Keratinocyte (primary cell): ENCODE measurements at regions not wholly inside any gene's neighbourhood (a gene's known extent, or its start where the extent isn't known, plus 50 kb on each side); places are given as distances from the start of the nearest gene placed in this dataset.

Source experiments
- EZH2 ChIP-seq: IDR thresholded peaks from one replicate; pipeline ENCODE4 v1.6.1; 2012; ENCODE audit warnings: inconsistent platforms, mild to moderate bottlenecking, low read length, moderate library complexity
- TF ChIP-seq, protein P1 (sequence below), 3 experiments: IDR thresholded peaks in 1 of 3; conservative IDR thresholded peaks in 1 of 3; optimal IDR thresholded peaks in 1 of 3; 2 replicates in 2 of 3; 3 replicates in 1 of 3; pipeline versions ENCODE3 to v1.5.1; 2011; ENCODE audit warnings: low read length in 3 of 3, mild to moderate bottlenecking in 3 of 3, moderate library complexity in 2 of 3, control low read depth in 1 of 3, inconsistent platforms in 1 of 3; ENCODE audit not compliant: insufficient read depth in 2 of 3; ENCODE audit errors: extremely low read depth in 1 of 3

GRCh38 chr1:204002614-204003013 is 70.3 kb upstream of the SOX13 start:
- TF ChIP-seq, protein P1, sequence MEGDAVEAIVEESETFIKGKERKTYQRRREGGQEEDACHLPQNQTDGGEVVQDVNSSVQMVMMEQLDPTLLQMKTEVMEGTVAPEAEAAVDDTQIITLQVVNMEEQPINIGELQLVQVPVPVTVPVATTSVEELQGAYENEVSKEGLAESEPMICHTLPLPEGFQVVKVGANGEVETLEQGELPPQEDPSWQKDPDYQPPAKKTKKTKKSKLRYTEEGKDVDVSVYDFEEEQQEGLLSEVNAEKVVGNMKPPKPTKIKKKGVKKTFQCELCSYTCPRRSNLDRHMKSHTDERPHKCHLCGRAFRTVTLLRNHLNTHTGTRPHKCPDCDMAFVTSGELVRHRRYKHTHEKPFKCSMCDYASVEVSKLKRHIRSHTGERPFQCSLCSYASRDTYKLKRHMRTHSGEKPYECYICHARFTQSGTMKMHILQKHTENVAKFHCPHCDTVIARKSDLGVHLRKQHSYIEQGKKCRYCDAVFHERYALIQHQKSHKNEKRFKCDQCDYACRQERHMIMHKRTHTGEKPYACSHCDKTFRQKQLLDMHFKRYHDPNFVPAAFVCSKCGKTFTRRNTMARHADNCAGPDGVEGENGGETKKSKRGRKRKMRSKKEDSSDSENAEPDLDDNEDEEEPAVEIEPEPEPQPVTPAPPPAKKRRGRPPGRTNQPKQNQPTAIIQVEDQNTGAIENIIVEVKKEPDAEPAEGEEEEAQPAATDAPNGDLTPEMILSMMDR (optimal IDR thresholded peaks at IDR 0.05 in 1 of 3, IDR thresholded peaks at IDR 0.05 in 1 of 3, conservative IDR thresholded peaks at IDR 0.05 in 1 of 3; ENCODE audit: extremely low read depth in 1 of 3, insufficient read depth in 2 of 3, low read length in 3 of 3): no peak
- no peak for TF ChIP-seq EZH2
